ENCODE measurements at regions not wholly inside any gene's neighbourhood (a gene's known extent, or its start where the extent isn't known, plus 50 kb on each side); places are given as distances from the start of the nearest gene placed in this dataset.

DNA sequence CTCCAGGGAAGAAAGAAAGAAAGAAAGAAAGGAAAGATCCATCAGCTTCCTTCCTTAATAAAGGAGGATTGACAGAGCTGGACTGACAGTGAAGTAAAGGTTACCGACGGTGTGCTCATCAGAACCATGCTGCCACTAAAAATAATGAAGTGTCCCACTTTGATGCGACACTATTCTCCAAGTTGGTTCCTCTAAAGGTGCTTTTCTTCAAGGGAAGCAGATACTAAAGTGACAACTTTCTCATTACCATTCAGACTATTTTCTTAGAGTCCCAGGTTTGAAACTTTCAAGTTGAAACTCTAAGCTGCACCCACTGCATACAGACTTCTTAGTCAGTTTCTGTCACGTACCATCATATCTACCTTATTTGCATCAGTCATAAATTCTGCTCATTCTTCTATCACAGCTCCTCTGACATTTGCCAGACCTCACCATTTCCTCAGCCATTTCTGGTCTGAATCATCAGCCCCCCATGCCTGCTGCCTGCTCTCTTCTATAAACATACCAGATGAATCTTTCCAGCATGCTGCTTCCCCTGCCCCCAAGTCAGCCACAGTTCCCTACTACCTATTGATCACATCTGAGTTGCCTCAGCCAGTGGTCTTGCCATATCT, 177.6 kb downstream of the DEPDC1B start:
- ChIA-PET CTCF (interaction anchor here (0.6 to 0.7 kb wide), 2 partner anchors 155 to 227 kb away, joined by 5 read pairs; no protein-coding TSS in a partner anchor), POLR2A (no interaction called here)
- Histone ChIP-seq H3K27ac (ENCODE audit: extremely low read depth, low read depth, low read length) (no peak overlapping the region), H3K4me3 (ENCODE audit: low read depth, low read length) (no peak overlapping the region), H3K4me1 (ENCODE audit: control insufficient read depth, insufficient read depth, low read length) (no peaks in the 10 kb centered on the region), H3K36me3 (ENCODE audit: control insufficient read depth in 2 of 2, insufficient read depth in 1 of 2, low read length in 2 of 2) (no peaks in the 10 kb centered on the region), H3K9me3 (ENCODE audit: control insufficient read depth, insufficient read depth, low read depth, low read length) (no peaks in the 10 kb centered on the region)
- TF ChIP-seq ZNF626 (tag by site-specific recombination; IDR thresholded peaks at IDR 0.05) (no peak), SCRT2 (tag by site-specific recombination; IDR thresholded peaks at IDR 0.05) (no peak), ZBTB48 (tag by site-specific recombination; IDR thresholded peaks at IDR 0.05) (no peak), ZNF501 (tag by site-specific recombination; IDR thresholded peaks at IDR 0.05) (no peak), ZNF132 (tag by site-specific recombination; IDR thresholded peaks at IDR 0.05; ENCODE audit: borderline replicate concordance) (no peak), ZNF23 (tag by site-specific recombination; IDR thresholded peaks at IDR 0.05; ENCODE audit: borderline replicate concordance) (no peak), YY2 (tag by site-specific recombination; IDR thresholded peaks at IDR 0.05) (no peak), SCRT1 (tag by site-specific recombination; IDR thresholded peaks at IDR 0.05; ENCODE audit: borderline replicate concordance) (no peak), ZNF747 (tag by site-specific recombination; IDR thresholded peaks at IDR 0.05) (no peak), IKZF3 (tag by site-specific recombination; IDR thresholded peaks at IDR 0.05) (no peak), ZNF112 (tag by site-specific recombination; IDR thresholded peaks at IDR 0.05) (no peak), ZNF140 (tag by site-specific recombination; IDR thresholded peaks at IDR 0.05) (no peak), ZNF221 (tag by site-specific recombination; IDR thresholded peaks at IDR 0.05; ENCODE audit: borderline replicate concordance) (no peak)
- TF ChIP-seq, protein P1, sequence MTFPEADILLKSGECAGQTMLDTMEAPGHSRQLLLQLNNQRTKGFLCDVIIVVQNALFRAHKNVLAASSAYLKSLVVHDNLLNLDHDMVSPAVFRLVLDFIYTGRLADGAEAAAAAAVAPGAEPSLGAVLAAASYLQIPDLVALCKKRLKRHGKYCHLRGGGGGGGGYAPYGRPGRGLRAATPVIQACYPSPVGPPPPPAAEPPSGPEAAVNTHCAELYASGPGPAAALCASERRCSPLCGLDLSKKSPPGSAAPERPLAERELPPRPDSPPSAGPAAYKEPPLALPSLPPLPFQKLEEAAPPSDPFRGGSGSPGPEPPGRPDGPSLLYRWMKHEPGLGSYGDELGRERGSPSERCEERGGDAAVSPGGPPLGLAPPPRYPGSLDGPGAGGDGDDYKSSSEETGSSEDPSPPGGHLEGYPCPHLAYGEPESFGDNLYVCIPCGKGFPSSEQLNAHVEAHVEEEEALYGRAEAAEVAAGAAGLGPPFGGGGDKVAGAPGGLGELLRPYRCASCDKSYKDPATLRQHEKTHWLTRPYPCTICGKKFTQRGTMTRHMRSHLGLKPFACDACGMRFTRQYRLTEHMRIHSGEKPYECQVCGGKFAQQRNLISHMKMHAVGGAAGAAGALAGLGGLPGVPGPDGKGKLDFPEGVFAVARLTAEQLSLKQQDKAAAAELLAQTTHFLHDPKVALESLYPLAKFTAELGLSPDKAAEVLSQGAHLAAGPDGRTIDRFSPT (tag by site-specific recombination; IDR thresholded peaks at IDR 0.05) = no peak
- TF ChIP-seq, protein P2, sequence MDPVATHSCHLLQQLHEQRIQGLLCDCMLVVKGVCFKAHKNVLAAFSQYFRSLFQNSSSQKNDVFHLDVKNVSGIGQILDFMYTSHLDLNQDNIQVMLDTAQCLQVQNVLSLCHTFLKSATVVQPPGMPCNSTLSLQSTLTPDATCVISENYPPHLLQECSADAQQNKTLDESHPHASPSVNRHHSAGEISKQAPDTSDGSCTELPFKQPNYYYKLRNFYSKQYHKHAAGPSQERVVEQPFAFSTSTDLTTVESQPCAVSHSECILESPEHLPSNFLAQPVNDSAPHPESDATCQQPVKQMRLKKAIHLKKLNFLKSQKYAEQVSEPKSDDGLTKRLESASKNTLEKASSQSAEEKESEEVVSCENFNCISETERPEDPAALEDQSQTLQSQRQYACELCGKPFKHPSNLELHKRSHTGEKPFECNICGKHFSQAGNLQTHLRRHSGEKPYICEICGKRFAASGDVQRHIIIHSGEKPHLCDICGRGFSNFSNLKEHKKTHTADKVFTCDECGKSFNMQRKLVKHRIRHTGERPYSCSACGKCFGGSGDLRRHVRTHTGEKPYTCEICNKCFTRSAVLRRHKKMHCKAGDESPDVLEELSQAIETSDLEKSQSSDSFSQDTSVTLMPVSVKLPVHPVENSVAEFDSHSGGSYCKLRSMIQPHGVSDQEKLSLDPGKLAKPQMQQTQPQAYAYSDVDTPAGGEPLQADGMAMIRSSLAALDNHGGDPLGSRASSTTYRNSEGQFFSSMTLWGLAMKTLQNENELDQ (tag by site-specific recombination; IDR thresholded peaks at IDR 0.05; ENCODE audit: low read depth) = no peak
- TF ChIP-seq, protein P3, sequence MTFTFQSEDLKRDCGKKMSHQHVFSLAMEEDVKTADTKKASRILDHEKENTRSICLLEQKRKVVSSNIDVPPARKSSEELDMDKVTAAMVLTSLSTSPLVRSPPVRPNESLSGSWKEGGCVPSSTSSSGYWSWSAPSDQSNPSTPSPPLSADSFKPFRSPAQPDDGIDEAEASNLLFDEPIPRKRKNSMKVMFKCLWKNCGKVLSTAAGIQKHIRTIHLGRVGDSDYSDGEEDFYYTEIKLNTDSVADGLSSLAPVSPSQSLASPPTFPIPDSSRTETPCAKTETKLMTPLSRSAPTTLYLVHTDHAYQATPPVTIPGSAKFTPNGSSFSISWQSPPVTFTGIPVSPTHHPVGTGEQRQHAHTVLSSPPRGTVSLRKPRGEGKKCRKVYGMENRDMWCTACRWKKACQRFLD (tag by site-specific recombination; IDR thresholded peaks at IDR 0.05) = no peak
- TF ChIP-seq, protein P4, sequence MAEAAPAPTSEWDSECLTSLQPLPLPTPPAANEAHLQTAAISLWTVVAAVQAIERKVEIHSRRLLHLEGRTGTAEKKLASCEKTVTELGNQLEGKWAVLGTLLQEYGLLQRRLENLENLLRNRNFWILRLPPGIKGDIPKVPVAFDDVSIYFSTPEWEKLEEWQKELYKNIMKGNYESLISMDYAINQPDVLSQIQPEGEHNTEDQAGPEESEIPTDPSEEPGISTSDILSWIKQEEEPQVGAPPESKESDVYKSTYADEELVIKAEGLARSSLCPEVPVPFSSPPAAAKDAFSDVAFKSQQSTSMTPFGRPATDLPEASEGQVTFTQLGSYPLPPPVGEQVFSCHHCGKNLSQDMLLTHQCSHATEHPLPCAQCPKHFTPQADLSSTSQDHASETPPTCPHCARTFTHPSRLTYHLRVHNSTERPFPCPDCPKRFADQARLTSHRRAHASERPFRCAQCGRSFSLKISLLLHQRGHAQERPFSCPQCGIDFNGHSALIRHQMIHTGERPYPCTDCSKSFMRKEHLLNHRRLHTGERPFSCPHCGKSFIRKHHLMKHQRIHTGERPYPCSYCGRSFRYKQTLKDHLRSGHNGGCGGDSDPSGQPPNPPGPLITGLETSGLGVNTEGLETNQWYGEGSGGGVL (tag by site-specific recombination; IDR thresholded peaks at IDR 0.05) = no peak
- TF ChIP-seq, protein P5, sequence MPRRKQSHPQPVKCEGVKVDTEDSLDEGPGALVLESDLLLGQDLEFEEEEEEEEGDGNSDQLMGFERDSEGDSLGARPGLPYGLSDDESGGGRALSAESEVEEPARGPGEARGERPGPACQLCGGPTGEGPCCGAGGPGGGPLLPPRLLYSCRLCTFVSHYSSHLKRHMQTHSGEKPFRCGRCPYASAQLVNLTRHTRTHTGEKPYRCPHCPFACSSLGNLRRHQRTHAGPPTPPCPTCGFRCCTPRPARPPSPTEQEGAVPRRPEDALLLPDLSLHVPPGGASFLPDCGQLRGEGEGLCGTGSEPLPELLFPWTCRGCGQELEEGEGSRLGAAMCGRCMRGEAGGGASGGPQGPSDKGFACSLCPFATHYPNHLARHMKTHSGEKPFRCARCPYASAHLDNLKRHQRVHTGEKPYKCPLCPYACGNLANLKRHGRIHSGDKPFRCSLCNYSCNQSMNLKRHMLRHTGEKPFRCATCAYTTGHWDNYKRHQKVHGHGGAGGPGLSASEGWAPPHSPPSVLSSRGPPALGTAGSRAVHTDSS (tag by site-specific recombination; IDR thresholded peaks at IDR 0.05) = no peak
